Activated CD4-positive, alpha-beta T cell treated with anti-CD3 and anti-CD28 coated beads, Interleukin-2, amount 50 U/mL, for 24 hours (primary cell): ENCODE measurements at regions not wholly inside any gene's neighbourhood (a gene's known extent, or its start where the extent isn't known, plus 50 kb on each side); places are given as distances from the start of the nearest gene placed in this dataset.

Source experiments
- DNase-seq, 2 donors: peaks; one replicate each; pipeline ENCODE4 v3.0.0-alpha.2; 2020; ENCODE audit warnings: low read depth in 1 of 2, low spot score in 1 of 2

DNA sequence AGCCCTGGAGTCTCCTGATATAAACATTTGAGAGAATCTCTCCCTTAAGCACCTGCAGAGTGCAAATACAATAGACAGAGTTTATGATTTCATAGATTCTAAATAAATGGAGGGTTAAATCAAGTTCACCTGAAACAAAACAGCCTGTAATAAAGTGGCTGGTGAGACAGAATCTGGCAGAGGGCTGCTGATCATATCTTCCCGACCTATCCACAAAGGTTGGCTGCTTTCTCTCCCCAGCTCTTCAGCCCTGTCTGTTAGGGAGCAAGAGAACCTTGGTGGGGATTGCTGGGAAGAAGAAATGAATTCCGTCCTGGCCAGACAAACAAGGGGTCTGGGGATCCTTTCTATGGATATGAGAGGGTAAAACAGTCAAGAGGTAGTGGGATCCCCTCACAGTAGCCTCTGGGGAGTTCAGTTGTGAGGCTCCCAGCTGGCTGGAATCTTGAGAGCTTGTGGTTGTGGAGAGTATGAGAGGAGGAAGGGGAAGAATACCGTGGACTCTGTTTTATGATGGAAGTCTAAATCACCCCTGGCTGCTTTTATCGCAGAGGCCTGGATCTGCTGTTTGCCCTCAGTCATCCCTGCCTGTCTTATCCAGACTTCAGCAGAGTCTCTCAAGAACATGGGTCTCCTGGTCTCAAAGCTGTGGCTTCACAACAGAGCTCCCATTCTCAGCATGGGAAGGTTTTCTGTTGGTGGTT lies 451.3 kb downstream of the NTRK3 start:
- no peak for DNase-seq

DNA sequence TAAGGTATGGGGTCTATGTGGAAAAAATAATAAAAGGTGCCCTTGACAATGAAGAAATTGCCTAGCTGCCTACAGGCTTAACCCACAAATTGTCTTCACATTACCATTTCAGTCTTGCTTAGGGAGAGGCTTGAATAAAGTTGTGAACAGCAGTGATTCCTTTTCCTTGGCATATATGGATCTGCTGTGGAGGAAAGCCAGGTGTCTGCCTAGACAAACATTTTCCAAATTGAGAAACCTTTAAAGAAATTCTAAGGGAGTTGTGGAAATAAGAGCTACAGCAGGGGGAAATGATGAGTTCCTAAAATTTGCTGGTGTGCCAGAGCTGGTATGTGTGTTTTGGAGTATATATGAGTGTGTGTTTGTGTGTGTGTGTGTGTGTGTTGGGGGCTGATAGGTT lies 452.1 kb downstream of the NTRK3 start:
- no peak for DNase-seq

GRCh38 chr15:87799838-87800237 lies 456.7 kb downstream of the NTRK3 start:
- no peak for DNase-seq

DNA sequence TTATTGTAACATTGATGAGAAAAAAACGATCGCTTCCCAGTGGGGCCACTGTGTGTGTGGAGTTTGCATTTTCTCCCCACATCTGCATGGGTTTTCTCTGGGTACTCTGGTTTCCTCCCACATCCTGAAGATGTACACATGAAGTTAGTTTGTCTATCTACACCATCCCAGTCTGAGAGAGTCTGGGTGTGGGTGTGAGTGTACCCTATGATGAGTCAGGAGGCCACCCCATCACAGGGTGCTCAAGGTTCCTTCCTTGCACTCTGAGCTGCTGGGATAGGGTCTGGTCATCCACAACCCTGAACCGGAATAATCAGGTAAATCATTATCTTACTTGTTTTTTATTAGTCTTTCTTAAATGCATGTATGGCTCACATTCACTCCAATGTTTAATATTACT lies 457.1 kb downstream of the NTRK3 start:
- no peak for DNase-seq

DNA sequence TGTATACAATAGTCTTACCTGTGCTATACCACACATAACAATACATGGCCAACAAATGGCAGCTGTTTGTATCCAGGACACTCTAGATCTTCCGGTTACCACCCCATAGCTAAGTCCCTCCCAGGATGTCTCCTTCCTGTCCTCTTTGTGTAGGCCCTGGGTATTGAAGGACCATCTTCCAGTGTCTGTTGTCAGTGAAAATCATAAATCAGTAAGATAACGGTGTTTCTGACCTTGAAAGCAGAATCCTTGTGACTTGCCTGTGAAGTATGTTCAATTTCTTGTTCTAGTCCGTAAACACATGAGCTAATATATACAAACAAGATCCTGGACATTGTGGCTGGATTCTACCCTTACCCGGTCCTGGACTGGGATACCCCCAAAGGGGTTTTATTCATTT lies 462.8 kb downstream of the NTRK3 start:
- no peak for DNase-seq

- DNase-seq: no peak
Observed at GRCh38 chr15:87792250-87793040, 464.1 kb downstream of the NTRK3 start.

- DNase-seq: no peak
Observed at GRCh38 chr15:87781959-87782625, 474.4 kb downstream of the NTRK3 start.

GRCh38 chr15:87779746-87780145 lies 476.8 kb downstream of the NTRK3 start:
- no peak for DNase-seq

DNA sequence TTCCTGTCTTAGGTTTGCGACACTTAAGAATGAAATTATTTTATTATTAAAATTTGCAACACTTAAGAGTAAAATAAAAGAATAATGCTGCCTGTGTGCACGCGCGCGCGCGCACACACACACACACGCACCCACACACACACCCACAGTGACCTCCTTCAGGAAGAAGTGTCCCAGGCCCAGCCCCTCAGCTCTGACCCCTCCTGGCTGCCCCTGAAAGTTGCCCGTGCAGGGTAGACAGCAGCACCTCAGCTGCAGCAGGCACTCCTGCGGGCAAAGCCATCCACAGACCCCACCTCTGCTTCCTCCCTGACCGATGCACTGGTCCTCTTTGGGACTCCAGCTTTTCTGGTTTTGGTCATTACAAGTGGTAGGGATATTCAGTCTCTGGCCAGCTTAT lies 478.2 kb downstream of the NTRK3 start:
- DNase-seq: no peak

DNA sequence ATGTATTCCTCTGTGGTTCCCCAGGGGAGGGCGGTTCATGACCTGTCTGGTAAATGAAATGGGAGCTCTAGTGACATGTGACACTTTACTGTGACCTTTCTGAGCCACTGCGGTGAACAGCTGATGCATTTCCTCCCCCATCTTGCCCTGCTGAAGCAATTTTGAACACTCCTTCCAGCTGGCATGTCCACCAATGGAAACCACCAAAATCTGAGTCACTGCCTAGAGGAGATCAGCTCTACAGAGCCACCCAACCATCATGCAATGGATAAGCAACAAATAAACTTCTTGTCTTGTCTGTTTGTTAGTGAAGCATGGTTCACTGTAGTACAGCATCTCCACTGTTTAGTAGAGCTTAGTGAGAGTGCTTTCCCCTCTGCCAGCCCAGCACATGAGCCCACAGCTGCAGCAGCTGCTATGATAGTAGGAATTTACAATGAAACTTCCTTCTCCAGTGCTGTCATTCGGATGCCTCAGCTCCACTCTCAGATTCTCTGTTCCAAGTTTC lies 479.4 kb downstream of the NTRK3 start:
- no peak for DNase-seq

GRCh38 chr15:87767516-87767915 lies 489.0 kb downstream of the NTRK3 start:
- DNase-seq: no peak

DNA sequence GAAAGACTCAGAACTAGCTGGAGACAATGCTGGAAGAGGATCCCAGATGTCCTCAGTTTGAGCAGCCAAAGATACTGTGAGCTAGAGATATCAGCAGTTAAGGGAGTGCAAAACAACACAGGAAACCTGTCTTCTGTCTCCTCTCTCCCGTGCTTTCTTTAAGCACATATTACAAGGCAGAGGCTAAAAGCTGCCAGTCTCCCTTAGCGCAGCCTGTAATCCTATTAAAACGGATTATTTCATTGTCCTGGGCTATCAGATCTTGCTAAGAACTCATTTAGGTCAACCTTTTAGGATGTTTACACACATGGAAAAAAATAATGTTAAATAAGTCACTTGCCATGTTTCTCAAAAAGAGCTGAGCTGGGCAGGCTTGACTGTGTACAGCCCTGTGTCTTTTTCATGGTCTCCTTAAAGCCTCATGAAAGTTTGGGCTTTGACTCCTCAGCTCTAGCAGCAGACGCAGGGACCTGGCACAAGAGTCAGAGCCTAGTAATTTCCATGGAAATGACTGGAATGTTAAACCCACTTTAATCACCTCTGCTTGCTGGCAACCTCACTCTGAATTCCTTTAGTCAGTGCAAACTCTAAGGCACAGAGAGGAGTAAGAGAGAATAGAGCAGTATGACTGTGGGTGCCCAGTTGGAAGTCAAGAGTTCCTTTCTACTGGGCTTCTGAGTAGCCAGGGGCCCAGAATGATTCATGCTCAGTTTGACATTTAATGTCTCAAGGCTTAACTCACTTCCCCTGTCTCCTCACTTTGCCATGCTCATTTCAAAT lies 491.9 kb downstream of the NTRK3 start:
- DNase-seq: no peak

DNA sequence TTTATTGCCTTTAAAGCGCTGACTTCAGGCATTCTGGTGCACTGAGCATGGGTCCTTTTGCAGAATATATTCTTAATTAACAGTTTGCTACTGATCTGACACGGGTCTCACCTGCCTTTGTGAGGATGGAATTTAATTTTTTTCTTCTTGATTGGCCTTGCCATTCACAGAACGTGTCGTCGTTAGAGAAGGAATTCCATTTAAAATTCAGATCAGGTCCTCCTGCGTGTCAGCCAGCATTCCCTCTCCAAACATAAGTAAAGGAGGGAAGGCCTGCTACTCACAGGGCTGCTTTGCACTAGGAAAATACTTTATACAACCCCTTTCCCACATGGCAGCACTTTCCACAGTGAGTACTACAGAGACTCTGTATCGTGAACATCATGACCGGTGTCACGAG lies 492.7 kb downstream of the NTRK3 start:
- DNase-seq: no peak

- DNase-seq: no peak
Observed at GRCh38 chr15:87761736-87762509, 494.6 kb downstream of the NTRK3 start.

DNA sequence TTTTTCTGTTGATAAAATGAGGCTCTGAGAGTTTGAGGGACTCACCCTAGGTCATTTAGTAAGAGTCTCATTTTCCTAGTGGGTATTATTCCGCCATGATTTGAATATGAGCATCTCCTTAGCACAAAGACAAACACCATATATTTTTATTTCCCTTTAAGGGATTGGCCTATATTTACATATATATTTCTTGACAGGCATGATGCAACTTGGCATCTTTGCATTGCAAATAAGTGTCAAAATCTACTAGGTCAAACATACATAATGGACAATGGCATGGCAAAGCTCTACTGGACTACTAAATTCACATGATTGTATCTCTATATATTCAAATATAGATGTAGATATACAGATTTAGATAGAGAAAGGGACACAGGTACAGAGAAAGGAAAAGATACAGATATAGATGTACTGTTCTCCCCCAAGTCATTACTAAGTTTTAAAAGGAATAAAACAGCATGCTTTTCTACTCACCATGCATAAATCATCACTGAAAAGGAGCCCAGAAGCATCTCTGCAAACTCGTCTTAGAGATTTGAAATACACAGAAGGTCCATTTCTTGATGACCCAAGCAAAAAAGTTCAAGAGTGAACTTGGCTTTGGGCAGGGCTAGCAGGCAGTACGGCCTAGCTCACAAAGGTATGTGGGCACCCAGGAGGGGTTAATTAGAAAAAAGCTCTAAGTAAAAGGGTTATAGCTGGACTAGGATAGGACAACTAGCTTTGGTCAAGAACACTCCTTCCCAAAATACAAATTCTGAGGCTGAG lies 495.8 kb downstream of the NTRK3 start:
- DNase-seq: no peak

DNA sequence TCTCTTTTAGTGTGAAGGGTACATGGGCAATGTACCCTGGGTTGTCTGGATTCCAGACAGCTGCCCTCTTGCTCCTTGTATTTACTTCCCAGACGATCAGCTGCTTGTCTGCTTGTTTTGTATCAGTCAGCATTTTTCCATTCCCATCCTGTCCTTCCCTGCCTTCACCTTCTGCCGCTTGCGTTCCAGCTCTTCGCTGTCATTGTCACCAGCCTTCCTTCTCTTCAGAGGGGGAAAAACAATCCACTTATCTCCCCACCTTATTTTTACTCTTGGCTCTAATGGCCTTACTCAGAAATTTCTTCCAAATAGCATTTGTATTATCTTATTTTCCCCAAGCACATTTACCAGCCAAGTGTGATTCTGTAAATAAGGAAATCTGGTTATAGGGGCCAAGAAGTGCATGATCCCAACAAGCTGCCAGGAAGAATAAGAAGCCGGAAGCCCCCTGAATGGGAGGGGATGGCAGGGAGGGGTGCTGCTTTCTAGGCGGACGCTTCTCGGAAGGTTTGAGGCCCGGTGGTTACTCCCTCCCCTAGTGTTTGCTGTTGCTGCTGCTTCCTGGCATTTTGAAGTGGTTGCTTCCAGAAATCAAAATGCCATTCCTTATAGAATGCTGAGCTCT lies 497.6 kb downstream of the NTRK3 start:
- no peak for DNase-seq

DNA sequence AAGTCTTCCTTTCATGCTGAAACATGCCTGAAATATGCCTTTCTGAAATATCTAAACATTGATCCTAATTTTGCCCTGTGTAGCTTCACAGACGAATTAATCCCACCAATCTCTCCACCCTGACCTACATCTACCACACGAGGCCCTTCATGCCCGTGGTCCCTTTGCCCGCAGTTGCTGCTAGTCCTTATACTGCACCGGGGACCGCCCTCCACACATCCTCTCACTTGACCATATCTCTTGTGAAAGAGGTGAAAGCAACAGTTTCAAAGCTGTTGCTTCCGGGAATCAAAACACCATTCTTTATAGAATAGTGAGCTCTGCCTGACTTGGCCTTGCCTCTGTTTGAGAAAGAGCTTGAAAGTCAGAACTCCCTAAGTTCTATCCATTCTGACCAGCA lies 499.5 kb downstream of the NTRK3 start:
- no peak for DNase-seq

- DNase-seq: no peak
Observed at GRCh38 chr15:87756072-87756471, 500.5 kb downstream of the NTRK3 start.

DNA sequence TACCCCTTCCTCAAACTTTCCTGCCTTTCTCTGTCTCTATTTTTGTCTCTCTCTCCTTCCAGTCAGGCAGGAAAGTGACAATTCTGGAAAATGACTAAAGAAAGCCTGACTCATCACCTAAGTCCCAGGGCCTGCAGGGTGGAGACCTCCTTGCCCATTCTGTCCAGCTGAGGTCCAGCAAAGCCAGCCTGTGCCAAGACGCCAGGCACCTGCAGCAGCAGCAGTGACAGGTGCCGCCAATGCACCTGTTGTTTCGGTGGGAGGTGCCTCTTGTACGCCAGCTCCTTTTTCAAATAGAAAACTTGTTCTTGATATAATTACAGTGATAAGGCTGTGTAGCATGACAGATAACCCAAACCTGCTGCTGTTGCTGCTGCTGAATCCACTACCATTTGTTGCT lies 501.3 kb downstream of the NTRK3 start:
- DNase-seq: no peak
